Neural progenitor cell (in vitro differentiated cells): ENCODE measurements at regions not wholly inside any gene's neighbourhood (a gene's known extent, or its start where the extent isn't known, plus 50 kb on each side); places are given as distances from the start of the nearest gene placed in this dataset.

ENCODE experiments used
- DNase-seq: peaks from one replicate; pipeline ENCODE4 v3.0.0-alpha.2; 2016; ENCODE audit warnings: low spot score
- H2AFZ ChIP-seq: fragments of 200-600 bp; sonication (generic); replicated peaks from 2 replicates; pipeline ENCODE4 v1.6.1; 2016; ENCODE audit warnings: antibody characterized with exemption
- H3F3A ChIP-seq: fragments of 200-600 bp; sonication (generic); 2 replicates; pipeline ENCODE4 v1.6.1; 2016; ENCODE audit warnings: antibody characterized with exemption, low read depth
- H3K27ac ChIP-seq: fragments of 200-600 bp; sonication (generic); 2 replicates; pipeline ENCODE4 v1.5.1; 2016; ENCODE audit warnings: mild to moderate bottlenecking
- H3K27me3 ChIP-seq: fragments of 200-600 bp; sonication (generic); 2 replicates; pipeline ENCODE4 v1.6.1; 2016; ENCODE audit warnings: mild to moderate bottlenecking, moderate library complexity
- H3K36me3 ChIP-seq: fragments of 200-600 bp; sonication (generic); 2 replicates; pipeline ENCODE4 v1.5.1; 2016
- H3K4me1 ChIP-seq: fragments of 200-600 bp; sonication (generic); 2 replicates; pipeline ENCODE4 v1.6.1; 2016; ENCODE audit warnings: mixed run types
- H3K4me2 ChIP-seq: fragments of 200-600 bp; sonication (generic); 2 replicates; pipeline ENCODE4 v1.6.1; 2016
- H3K4me3 ChIP-seq: fragments of 200-600 bp; sonication (generic); 2 replicates; pipeline ENCODE4 v1.5.1; 2016
- H3K79me2 ChIP-seq: fragments of 200-600 bp; sonication (generic); 2 replicates; pipeline ENCODE4 v1.6.1; 2016; ENCODE audit warnings: low read depth
- H3K9ac ChIP-seq: fragments of 200-600 bp; sonication (generic); 2 replicates; pipeline ENCODE4 v1.6.1; 2016
- H3K9me3 ChIP-seq: fragments of 200-600 bp; sonication (generic); 2 replicates; pipeline ENCODE4 v1.5.1; 2016; ENCODE audit warnings: low read depth
- H4K20me1 ChIP-seq: fragments of 200-600 bp; sonication (generic); 2 replicates; pipeline ENCODE4 v1.6.1; 2016; ENCODE audit warnings: low read depth
- H3K27ac Mint-ChIP-seq: 3 replicates; pipeline ENCODE4 v1.8.0; 2021; ENCODE audit warnings: mixed read lengths
- H3K27me3 Mint-ChIP-seq: 2 replicates; pipeline ENCODE4 v1.8.0; 2022; ENCODE audit warnings: low read depth, mild to moderate bottlenecking, inconsistent platforms, moderate library complexity, mixed read lengths; ENCODE audit not compliant: insufficient read depth
- H3K36me3 Mint-ChIP-seq: 3 replicates; pipeline ENCODE4 v1.8.0; 2021; ENCODE audit warnings: mixed read lengths
- H3K4me1 Mint-ChIP-seq: 3 replicates; pipeline ENCODE4 v1.8.0; 2021; ENCODE audit warnings: mixed read lengths
- H3K4me3 Mint-ChIP-seq: 3 replicates; pipeline ENCODE4 v1.8.0; 2021; ENCODE audit warnings: mild to moderate bottlenecking, moderate library complexity, mixed read lengths
- H3K9me3 Mint-ChIP-seq: 3 replicates; pipeline ENCODE4 v1.8.0; 2020; ENCODE audit warnings: mixed read lengths
- CTCF ChIP-seq: fragments of 200-600 bp; sonication (generic); IDR thresholded peaks from 2 replicates; pipeline ENCODE4 v1.5.1; 2017; ENCODE audit warnings: antibody characterized with exemption, mild to moderate bottlenecking
- EZH2 ChIP-seq: fragments of 200-600 bp; sonication (generic); IDR thresholded peaks from 2 replicates; pipeline ENCODE4 v1.6.1; 2017; ENCODE audit warnings: antibody characterized with exemption, mild to moderate bottlenecking, moderate library complexity
- EZH2phosphoT487 ChIP-seq: fragments of 200-600 bp; sonication (generic); IDR thresholded peaks from 2 replicates; pipeline ENCODE4 v1.6.1; 2017; ENCODE audit warnings: antibody characterized with exemption

GRCh38 chr13:47472516-47472915 lies 528.6 kb downstream of the SUCLA2 start:
- H3K9ac ChIP-seq = no peak overlapping the region
- no peaks in the 10 kb centered on the region for H4K20me1 ChIP-seq
- no peaks in the 10 kb centered on the region for H3K79me2 ChIP-seq
- no peak overlapping the region for H3K4me3 ChIP-seq
- H3K36me3 ChIP-seq = no peaks in the 10 kb centered on the region
- no peak overlapping the region for H3K4me2 ChIP-seq
- H3K27me3 Mint-ChIP-seq = peaks cover 2% of the 10 kb centered on the region
- TF ChIP-seq CTCF = no peak
- no peak for TF ChIP-seq EZH2phosphoT487
- no peak for TF ChIP-seq EZH2
- peaks cover 8% of the 10 kb centered on the region for H3K4me1 Mint-ChIP-seq
- no peak overlapping the region for H3K27ac ChIP-seq
- H2AFZ ChIP-seq = no peak overlapping the region
- peaks cover 13% of the 10 kb centered on the region for H3K9me3 Mint-ChIP-seq
- no peaks in the 10 kb centered on the region for H3F3A ChIP-seq
- H3K27me3 ChIP-seq = no peaks in the 10 kb centered on the region
- H3K36me3 Mint-ChIP-seq = no peaks in the 10 kb centered on the region
- peak overlapping the region; percentile 46 for H3K27ac Mint-ChIP-seq
- no peaks in the 10 kb centered on the region for H3K4me1 ChIP-seq
- no peak overlapping the region for H3K4me3 Mint-ChIP-seq
- no peaks in the 10 kb centered on the region for H3K9me3 ChIP-seq
- DNase-seq = no peak

GRCh38 chr13:47463726-47464125 lies 537.3 kb downstream of the SUCLA2 start:
- TF ChIP-seq EZH2phosphoT487 = no peak
- TF ChIP-seq EZH2 = no peak
- no peak for TF ChIP-seq CTCF
- DNase-seq = no peak
- Histone ChIP-seq H3K4me2 (no peak overlapping the region), H3K36me3 (no peaks in the 10 kb centered on the region), H3K79me2 (no peaks in the 10 kb centered on the region), H3F3A (no peaks in the 10 kb centered on the region), H3K4me3 (no peak overlapping the region), H3K9me3 (no peaks in the 10 kb centered on the region), H3K4me1 (no peaks in the 10 kb centered on the region), H3K27me3 (no peaks in the 10 kb centered on the region), H3K27ac (no peak overlapping the region), H4K20me1 (no peaks in the 10 kb centered on the region), H3K9ac (no peak overlapping the region), H2AFZ (no peak overlapping the region)
- peaks cover 20% of the 10 kb centered on the region for H3K9me3 Mint-ChIP-seq
- peaks cover 2% of the 10 kb centered on the region for H3K36me3 Mint-ChIP-seq
- no peak overlapping the region for H3K27ac Mint-ChIP-seq
- peaks cover 4% of the 10 kb centered on the region for H3K27me3 Mint-ChIP-seq
- H3K4me1 Mint-ChIP-seq = peaks cover 10% of the 10 kb centered on the region
- H3K4me3 Mint-ChIP-seq = no peak overlapping the region

- H3K9ac ChIP-seq = no peak overlapping the region
- H3K79me2 ChIP-seq = no peaks in the 10 kb centered on the region
- H2AFZ ChIP-seq = no peak overlapping the region
- no peak for DNase-seq
- Mint-ChIP-seq H3K9me3 (peaks cover 14% of the 10 kb centered on the region), H3K4me1 (peaks cover 10% of the 10 kb centered on the region), H3K27me3 (peaks cover 4% of the 10 kb centered on the region), H3K36me3 (peaks cover 2% of the 10 kb centered on the region), H3K4me3 (no peak overlapping the region), H3K27ac (no peak overlapping the region)
- no peaks in the 10 kb centered on the region for H3K9me3 ChIP-seq
- TF ChIP-seq EZH2 (no peak), EZH2phosphoT487 (no peak), CTCF (no peak)
- H4K20me1 ChIP-seq = no peaks in the 10 kb centered on the region
- H3K36me3 ChIP-seq = no peaks in the 10 kb centered on the region
- H3K27ac ChIP-seq = no peak overlapping the region
- no peaks in the 10 kb centered on the region for H3F3A ChIP-seq
- no peak overlapping the region for H3K4me3 ChIP-seq
- H3K4me2 ChIP-seq = no peak overlapping the region
- no peaks in the 10 kb centered on the region for H3K27me3 ChIP-seq
- H3K4me1 ChIP-seq = no peaks in the 10 kb centered on the region
These were observed 538.1 kb downstream of the SUCLA2 start for GRCh38 chr13:47463002-47463401.
